H1 (cell line): ENCODE measurements at regions not wholly inside any gene's neighbourhood (a gene's known extent, or its start where the extent isn't known, plus 50 kb on each side); places are given as distances from the start of the nearest gene placed in this dataset.

ENCODE experiments used
- ASH2L ChIP-seq: fragments of 200-600, 300-600 bp; sonication (generic); IDR thresholded peaks from one replicate; pipeline ENCODE4 v1.7.1; 2017; ENCODE audit warnings: low read length
- CTCF ChIP-seq, 3 experiments: IDR thresholded peaks; 1 replicate in 2 of 3; 2 replicates in 1 of 3; pipeline versions ENCODE4 v1.5.1 to v1.6.1; 2011; ENCODE audit warnings: low read length in 3 of 3, mild to moderate bottlenecking in 3 of 3, inconsistent platforms in 2 of 3, low read depth in 1 of 3, moderate library complexity in 1 of 3; ENCODE audit not compliant: insufficient read depth in 1 of 3; ENCODE audit errors: control extremely low read depth in 1 of 3
- HDAC6 ChIP-seq: IDR thresholded peaks from one replicate; pipeline ENCODE4 v1.7.1; 2012; ENCODE audit warnings: low read depth, mild to moderate bottlenecking, inconsistent platforms, low read length, moderate library complexity
- POLR2A ChIP-seq, 2 experiments: IDR thresholded peaks; 1 replicate in 1 of 2; 2 replicates in 1 of 2; pipeline ENCODE4 v1.6.1; 2011; ENCODE audit warnings: low read depth in 2 of 2, low read length in 2 of 2, mild to moderate bottlenecking in 2 of 2; ENCODE audit errors: control extremely low read depth in 1 of 2
- POLR2AphosphoS5 ChIP-seq: IDR thresholded peaks from 2 replicates; pipeline ENCODE4 v1.6.1; 2011; ENCODE audit warnings: low read depth, low read length
- SRF ChIP-seq: IDR thresholded peaks from 2 replicates; pipeline ENCODE4 v1.6.1; 2011; ENCODE audit warnings: mild to moderate bottlenecking, low read depth, low read length, moderate library complexity
- YY1 ChIP-seq: IDR thresholded peaks from 2 replicates; pipeline ENCODE4 v1.6.1; 2011; ENCODE audit warnings: low read depth, mild to moderate bottlenecking, low read length
- ZNF274 ChIP-seq: IDR thresholded peaks from 2 replicates; pipeline ENCODE4 v1.7.0; 2012; ENCODE audit warnings: low read length, borderline replicate concordance; ENCODE audit errors: extremely low read depth
- TF ChIP-seq, protein P1 (sequence below): IDR thresholded peaks from 2 replicates; pipeline ENCODE4 v1.6.1; 2012; ENCODE audit warnings: inconsistent platforms

- TF ChIP-seq YY1 (no peak), CTCF (IDR thresholded peaks at IDR 0.05; ENCODE audit: control extremely low read depth in 1 of 3, insufficient read depth in 1 of 3, low read depth in 1 of 3, low read length in 3 of 3) (no peak), ASH2L (no peak), SRF (no peak), ZNF274 (no peak), POLR2A (IDR thresholded peaks at IDR 0.05; ENCODE audit: control extremely low read depth in 1 of 2, low read depth in 2 of 2, low read length in 2 of 2) (no peak), HDAC6 (no peak), POLR2AphosphoS5 (no peak)
- TF ChIP-seq, protein P1, sequence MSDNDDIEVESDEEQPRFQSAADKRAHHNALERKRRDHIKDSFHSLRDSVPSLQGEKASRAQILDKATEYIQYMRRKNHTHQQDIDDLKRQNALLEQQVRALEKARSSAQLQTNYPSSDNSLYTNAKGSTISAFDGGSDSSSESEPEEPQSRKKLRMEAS: no peak
Observed at GRCh38 chr1:182164273-182164672, 102.8 kb upstream of the ZNF648 start.
